ENCODE measurements at regions not wholly inside any gene's neighbourhood (a gene's known extent, or its start where the extent isn't known, plus 50 kb on each side); places are given as distances from the start of the nearest gene placed in this dataset.
"Not testable (repeated sequence)": the region's sequence is repeated elsewhere in the genome, so short reads cannot be mapped to it uniquely, and the experiment has no call there.

GRCh38 chr14:26663506-26663905, 65.7 kb upstream of the NOVA1 start (continued):
- TF ChIP-seq KLF8 (tag by site-specific recombination; IDR thresholded peaks at IDR 0.05) (no peak), GFI1B (tag by site-specific recombination; IDR thresholded peaks at IDR 0.05) (no peak), ZNF18 (tag by site-specific recombination; IDR thresholded peaks at IDR 0.05) (no peak), ZNF10 (tag by site-specific recombination; IDR thresholded peaks at IDR 0.05) (no peak), ZNF239 (tag by site-specific recombination; IDR thresholded peaks at IDR 0.05) (no peak), ZBTB1 (tag by site-specific recombination; IDR thresholded peaks at IDR 0.05) (no peak), ZFP69B (tag by site-specific recombination; IDR thresholded peaks at IDR 0.05) (no peak), ZNF214 (tag by site-specific recombination; IDR thresholded peaks at IDR 0.05; ENCODE audit: borderline replicate concordance) (no peak)

- H3K27ac ChIP-seq (ENCODE audit: extremely low read depth, low read depth, low read length); H3K4me1 ChIP-seq (ENCODE audit: control insufficient read depth, insufficient read depth, low read length); POLR2A ChIA-PET; H3K9me3 ChIP-seq (ENCODE audit: control insufficient read depth, insufficient read depth, low read depth, low read length); H3K4me3 ChIP-seq (ENCODE audit: low read depth, low read length); H3K36me3 ChIP-seq (ENCODE audit: control insufficient read depth in 2 of 2, insufficient read depth in 1 of 2, low read length in 2 of 2): not testable (repeated sequence)
- CTCF ChIA-PET, result interaction anchor here (0.5 kb wide), 1 partner anchor 735 kb away, joined by 4 read pairs; no protein-coding TSS in a partner anchor
These were observed 81.0 kb upstream of the NOVA1 start for GRCh38 chr14:26678732-26679420.

GRCh38 chr14:26685401-26685800, 87.6 kb upstream of the NOVA1 start:
- TF ChIP-seq PATZ1 (tag by site-specific recombination; IDR thresholded peaks at IDR 0.05) (no peak), ZSCAN16 (tag by site-specific recombination; IDR thresholded peaks at IDR 0.05) (no peak), SP3 (tag by site-specific recombination; IDR thresholded peaks at IDR 0.05) (no peak), REST (tag by site-specific recombination; IDR thresholded peaks at IDR 0.05) (no peak), ZNF768 (tag by site-specific recombination; IDR thresholded peaks at IDR 0.05) (no peak), HIC1 (tag by site-specific recombination; IDR thresholded peaks at IDR 0.05) (no peak), ZBTB21 (tag by site-specific recombination; IDR thresholded peaks at IDR 0.05) (no peak), ZNF148 (tag by site-specific recombination; IDR thresholded peaks at IDR 0.05; ENCODE audit: borderline replicate concordance) (no peak), FEZF1 (tag by site-specific recombination; IDR thresholded peaks at IDR 0.05) (no peak), GLI2 (tag by site-specific recombination; IDR thresholded peaks at IDR 0.05; ENCODE audit: borderline replicate concordance, low read depth) (no peak), ZNF677 (tag by site-specific recombination; IDR thresholded peaks at IDR 0.05) (no peak), ZNF701 (tag by site-specific recombination; IDR thresholded peaks at IDR 0.05) (no peak), ZNF48 (tag by site-specific recombination; IDR thresholded peaks at IDR 0.05) (no peak)
- no peaks in the 10 kb centered on the region for H3K36me3 ChIP-seq (ENCODE audit: control insufficient read depth in 2 of 2, insufficient read depth in 1 of 2, low read length in 2 of 2)
- CTCF ChIA-PET, result no interaction called here

More at GRCh38 chr14:26685401-26685800, 87.6 kb upstream of the NOVA1 start:
- Histone ChIP-seq H3K4me3 (ENCODE audit: low read depth, low read length) (no peak overlapping the region), H3K4me1 (ENCODE audit: control insufficient read depth, insufficient read depth, low read length) (no peaks in the 10 kb centered on the region), H3K27ac (ENCODE audit: extremely low read depth, low read depth, low read length) (no peak overlapping the region), H3K9me3 (ENCODE audit: control insufficient read depth, insufficient read depth, low read depth, low read length) (no peaks in the 10 kb centered on the region)
- POLR2A ChIA-PET, result no interaction called here

Data from HEK293 (cell line).